ENCODE measurements at regions not wholly inside any gene's neighbourhood (a gene's known extent, or its start where the extent isn't known, plus 50 kb on each side); places are given as distances from the start of the nearest gene placed in this dataset.

- TF ChIP-seq ZNF70 (CRISPR knock-in tag; IDR thresholded peaks at IDR 0.05) (no peak), TOX (CRISPR knock-in tag; IDR thresholded peaks at IDR 0.05; ENCODE audit: borderline replicate concordance) (no peak), BACH2 (CRISPR knock-in tag; IDR thresholded peaks at IDR 0.05; ENCODE audit: borderline replicate concordance) (no peak), TSHZ2 (CRISPR knock-in tag; IDR thresholded peaks at IDR 0.05) (no peak), SNAI2 (CRISPR knock-in tag; IDR thresholded peaks at IDR 0.05) (no peak), ZNF565 (CRISPR knock-in tag; conservative IDR thresholded peaks at IDR 0.05; ENCODE audit: low read depth) (no peak), CSRNP3 (CRISPR knock-in tag; IDR thresholded peaks at IDR 0.05) (no peak), PPARA (CRISPR knock-in tag; IDR thresholded peaks at IDR 0.05; ENCODE audit: borderline replicate concordance) (no peak), ZNF8 (CRISPR knock-in tag; IDR thresholded peaks at IDR 0.05) (no peak), TCF4 (CRISPR knock-in tag; IDR thresholded peaks at IDR 0.05; ENCODE audit: borderline replicate concordance) (no peak), GLIS3 (CRISPR knock-in tag; IDR thresholded peaks at IDR 0.05) (no peak)
- TF ChIP-seq, protein P1, sequence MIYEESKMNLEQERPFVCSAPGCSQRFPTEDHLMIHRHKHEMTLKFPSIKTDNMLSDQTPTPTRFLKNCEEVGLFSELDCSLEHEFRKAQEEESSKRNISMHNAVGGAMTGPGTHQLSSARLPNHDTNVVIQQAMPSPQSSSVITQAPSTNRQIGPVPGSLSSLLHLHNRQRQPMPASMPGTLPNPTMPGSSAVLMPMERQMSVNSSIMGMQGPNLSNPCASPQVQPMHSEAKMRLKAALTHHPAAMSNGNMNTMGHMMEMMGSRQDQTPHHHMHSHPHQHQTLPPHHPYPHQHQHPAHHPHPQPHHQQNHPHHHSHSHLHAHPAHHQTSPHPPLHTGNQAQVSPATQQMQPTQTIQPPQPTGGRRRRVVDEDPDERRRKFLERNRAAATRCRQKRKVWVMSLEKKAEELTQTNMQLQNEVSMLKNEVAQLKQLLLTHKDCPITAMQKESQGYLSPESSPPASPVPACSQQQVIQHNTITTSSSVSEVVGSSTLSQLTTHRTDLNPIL (CRISPR knock-in tag; IDR thresholded peaks at IDR 0.05; ENCODE audit: low read depth): no peak
- TF ChIP-seq, protein P2, sequence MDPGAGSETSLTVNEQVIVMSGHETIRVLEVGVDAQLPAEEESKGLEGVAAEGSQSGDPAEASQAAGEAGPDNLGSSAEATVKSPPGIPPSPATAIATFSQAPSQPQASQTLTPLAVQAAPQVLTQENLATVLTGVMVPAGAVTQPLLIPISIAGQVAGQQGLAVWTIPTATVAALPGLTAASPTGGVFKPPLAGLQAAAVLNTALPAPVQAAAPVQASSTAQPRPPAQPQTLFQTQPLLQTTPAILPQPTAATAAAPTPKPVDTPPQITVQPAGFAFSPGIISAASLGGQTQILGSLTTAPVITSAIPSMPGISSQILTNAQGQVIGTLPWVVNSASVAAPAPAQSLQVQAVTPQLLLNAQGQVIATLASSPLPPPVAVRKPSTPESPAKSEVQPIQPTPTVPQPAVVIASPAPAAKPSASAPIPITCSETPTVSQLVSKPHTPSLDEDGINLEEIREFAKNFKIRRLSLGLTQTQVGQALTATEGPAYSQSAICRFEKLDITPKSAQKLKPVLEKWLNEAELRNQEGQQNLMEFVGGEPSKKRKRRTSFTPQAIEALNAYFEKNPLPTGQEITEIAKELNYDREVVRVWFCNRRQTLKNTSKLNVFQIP (CRISPR knock-in tag; IDR thresholded peaks at IDR 0.05; ENCODE audit: borderline replicate concordance, low read depth): no peak
- TF ChIP-seq, protein P3, sequence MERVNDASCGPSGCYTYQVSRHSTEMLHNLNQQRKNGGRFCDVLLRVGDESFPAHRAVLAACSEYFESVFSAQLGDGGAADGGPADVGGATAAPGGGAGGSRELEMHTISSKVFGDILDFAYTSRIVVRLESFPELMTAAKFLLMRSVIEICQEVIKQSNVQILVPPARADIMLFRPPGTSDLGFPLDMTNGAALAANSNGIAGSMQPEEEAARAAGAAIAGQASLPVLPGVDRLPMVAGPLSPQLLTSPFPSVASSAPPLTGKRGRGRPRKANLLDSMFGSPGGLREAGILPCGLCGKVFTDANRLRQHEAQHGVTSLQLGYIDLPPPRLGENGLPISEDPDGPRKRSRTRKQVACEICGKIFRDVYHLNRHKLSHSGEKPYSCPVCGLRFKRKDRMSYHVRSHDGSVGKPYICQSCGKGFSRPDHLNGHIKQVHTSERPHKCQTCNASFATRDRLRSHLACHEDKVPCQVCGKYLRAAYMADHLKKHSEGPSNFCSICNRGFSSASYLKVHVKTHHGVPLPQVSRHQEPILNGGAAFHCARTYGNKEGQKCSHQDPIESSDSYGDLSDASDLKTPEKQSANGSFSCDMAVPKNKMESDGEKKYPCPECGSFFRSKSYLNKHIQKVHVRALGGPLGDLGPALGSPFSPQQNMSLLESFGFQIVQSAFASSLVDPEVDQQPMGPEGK (CRISPR knock-in tag; IDR thresholded peaks at IDR 0.05; ENCODE audit: borderline replicate concordance): no peak
- ATAC-seq: no peak
Observed at GRCh38 chr1:87816646-87817045, 488.0 kb downstream of the LMO4 start.

DNA sequence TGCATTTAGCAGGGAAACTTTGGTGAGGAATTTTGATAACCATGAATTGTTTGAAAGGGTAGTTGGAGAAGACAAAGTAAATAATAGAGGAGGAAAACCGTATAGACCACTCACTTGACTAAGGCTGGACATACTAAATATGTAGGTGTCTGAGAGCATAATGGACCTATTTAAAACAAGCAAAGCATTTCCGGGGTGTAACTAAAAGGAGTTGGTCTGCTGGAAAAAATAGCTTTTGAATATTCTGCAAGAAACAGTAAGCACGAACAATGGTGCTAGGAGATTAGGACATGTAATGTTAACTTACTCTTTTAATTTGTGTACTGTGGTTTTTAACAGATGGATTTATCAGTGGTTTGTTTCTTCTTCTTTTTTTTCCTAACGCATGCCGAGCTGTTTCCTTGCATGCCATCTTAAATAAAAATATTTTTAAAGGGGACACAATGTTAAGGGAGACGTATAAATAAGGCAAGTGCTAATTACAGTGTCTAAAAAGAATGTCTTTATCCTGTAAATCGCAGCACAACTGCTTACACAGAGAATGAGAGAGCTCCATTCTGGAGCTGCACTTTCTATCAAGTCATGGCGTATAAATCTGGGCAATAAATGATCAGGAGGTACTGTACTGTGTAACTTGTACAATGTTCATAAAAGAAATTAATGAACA lies 492.1 kb downstream of the LMO4 start:
- TF ChIP-seq, protein P1 (CRISPR knock-in tag; IDR thresholded peaks at IDR 0.05; ENCODE audit: low read depth): no peak
- TF ChIP-seq CSRNP3 (CRISPR knock-in tag; IDR thresholded peaks at IDR 0.05) (no peak), ZC3H10 (CRISPR knock-in tag; IDR thresholded peaks at IDR 0.05) (no peak), BACH2 (CRISPR knock-in tag; IDR thresholded peaks at IDR 0.05; ENCODE audit: borderline replicate concordance) (no peak), ARNTL (CRISPR knock-in tag; IDR thresholded peaks at IDR 0.05; ENCODE audit: borderline replicate concordance, low read depth) (no peak), TCF4 (CRISPR knock-in tag; IDR thresholded peaks at IDR 0.05; ENCODE audit: borderline replicate concordance) (no peak)
- TF ChIP-seq, protein P2 (CRISPR knock-in tag; IDR thresholded peaks at IDR 0.05; ENCODE audit: borderline replicate concordance, low read depth): no peak
- TF ChIP-seq, protein P3 (CRISPR knock-in tag; IDR thresholded peaks at IDR 0.05; ENCODE audit: borderline replicate concordance): no peak
- ATAC-seq: no peak
